Activated T-helper 17 cell treated with anti-CD3 and anti-CD28 coated beads, Interleukin-2, amount 50 U/mL, for 72 hours (primary cell): ENCODE measurements at regions not wholly inside any gene's neighbourhood (a gene's known extent, or its start where the extent isn't known, plus 50 kb on each side); places are given as distances from the start of the nearest gene placed in this dataset.

Experiments used
- ATAC-seq: fragments of 150-1000 bp; cut with Tn5 transposase; replicated peaks from 2 replicates; pipeline ENCODE4 v1.10.0; 2021; ENCODE audit warnings: mild to moderate bottlenecking, moderate library complexity
- H3K27ac Mint-ChIP-seq: one replicate; pipeline ENCODE4 v1.8.0; 2022; ENCODE audit warnings: mixed read lengths
- H3K27me3 Mint-ChIP-seq: one replicate; pipeline ENCODE4 v1.8.0; 2022; ENCODE audit warnings: mixed read lengths
- H3K36me3 Mint-ChIP-seq: one replicate; pipeline ENCODE4 v1.8.0; 2022; ENCODE audit warnings: low read depth, mild to moderate bottlenecking, mixed read lengths
- H3K4me1 Mint-ChIP-seq: one replicate; pipeline ENCODE4 v1.8.0; 2022; ENCODE audit warnings: mixed read lengths
- H3K4me3 Mint-ChIP-seq: one replicate; pipeline ENCODE4 v1.8.0; 2022; ENCODE audit warnings: mild to moderate bottlenecking, mixed read lengths
- H3K9me3 Mint-ChIP-seq: one replicate; pipeline ENCODE4 v1.8.0; 2022; ENCODE audit warnings: mixed read lengths

- no peak for ATAC-seq
- peaks cover 10% of the 10 kb centered on the region for H3K9me3 Mint-ChIP-seq
Observed at GRCh38 chr10:75304741-75305390, 69.1 kb upstream of the COMTD1 start.

GRCh38 chr10:75304313-75304712 lies 68.6 kb upstream of the COMTD1 start:
- Mint-ChIP-seq H3K9me3 (peaks cover 10% of the 10 kb centered on the region), H3K4me3 (no peak overlapping the region), H3K36me3 (no peaks in the 10 kb centered on the region), H3K27ac (no peak overlapping the region), H3K4me1 (no peaks in the 10 kb centered on the region), H3K27me3 (peaks cover 16% of the 10 kb centered on the region)
- no peak for ATAC-seq

More at GRCh38 chr10:75304741-75305390, 69.1 kb upstream of the COMTD1 start:
- Mint-ChIP-seq H3K4me3 (no peak overlapping the region), H3K27ac (no peak overlapping the region), H3K4me1 (no peaks in the 10 kb centered on the region), H3K27me3 (peaks cover 16% of the 10 kb centered on the region), H3K36me3 (no peaks in the 10 kb centered on the region)

- Mint-ChIP-seq H3K9me3 (peaks cover 10% of the 10 kb centered on the region), H3K4me1 (no peaks in the 10 kb centered on the region), H3K36me3 (no peaks in the 10 kb centered on the region), H3K27ac (no peak overlapping the region), H3K4me3 (no peak overlapping the region), H3K27me3 (peaks cover 12% of the 10 kb centered on the region)
- no peak for ATAC-seq
Observed at GRCh38 chr10:75303045-75303777, 67.5 kb upstream of the COMTD1 start.

- Mint-ChIP-seq H3K27ac (no peak overlapping the region), H3K27me3 (peaks cover 12% of the 10 kb centered on the region), H3K4me1 (no peaks in the 10 kb centered on the region), H3K9me3 (peaks cover 10% of the 10 kb centered on the region), H3K4me3 (no peak overlapping the region), H3K36me3 (no peaks in the 10 kb centered on the region)
- no peak for ATAC-seq
Observed at GRCh38 chr10:75302029-75302428, 66.3 kb upstream of the COMTD1 start.

GRCh38 chr10:75297021-75297599 lies 61.4 kb upstream of the COMTD1 start:
- peak; percentile 16 for ATAC-seq
- Mint-ChIP-seq H3K36me3 (no peaks in the 10 kb centered on the region), H3K4me1 (no peaks in the 10 kb centered on the region), H3K4me3 (no peak overlapping the region), H3K27me3 (peaks cover 9% of the 10 kb centered on the region), H3K9me3 (peaks cover 2% of the 10 kb centered on the region), H3K27ac (no peak overlapping the region)

GRCh38 chr10:75295868-75296441 lies 60.2 kb upstream of the COMTD1 start:
- Mint-ChIP-seq H3K27ac (no peak overlapping the region), H3K4me3 (no peak overlapping the region), H3K27me3 (peaks cover 11% of the 10 kb centered on the region), H3K36me3 (no peaks in the 10 kb centered on the region), H3K9me3 (no peaks in the 10 kb centered on the region), H3K4me1 (no peaks in the 10 kb centered on the region)
- no peak for ATAC-seq

GRCh38 chr10:75294866-75295701 lies 59.3 kb upstream of the COMTD1 start:
- peak overlapping the region; percentile 50 for H3K27ac Mint-ChIP-seq
- peaks cover 14% of the 10 kb centered on the region for H3K27me3 Mint-ChIP-seq
- H3K36me3 Mint-ChIP-seq, result no peaks in the 10 kb centered on the region
- no peaks in the 10 kb centered on the region for H3K4me1 Mint-ChIP-seq
- peaks cover 3% of the 10 kb centered on the region for H3K9me3 Mint-ChIP-seq
- ATAC-seq, result peak; percentile 94
- H3K4me3 Mint-ChIP-seq, result no peak overlapping the region

- H3K36me3 Mint-ChIP-seq, result no peaks in the 10 kb centered on the region
- peak; percentile 7 for ATAC-seq
- H3K4me1 Mint-ChIP-seq, result no peaks in the 10 kb centered on the region
- H3K4me3 Mint-ChIP-seq, result no peak overlapping the region
- H3K9me3 Mint-ChIP-seq, result peaks cover 3% of the 10 kb centered on the region
- peaks cover 18% of the 10 kb centered on the region for H3K27me3 Mint-ChIP-seq
- peak overlapping the region; percentile 50 for H3K27ac Mint-ChIP-seq
Observed at GRCh38 chr10:75294518-75294865, 58.7 kb upstream of the COMTD1 start.

- no peak for ATAC-seq
- Mint-ChIP-seq H3K9me3 (peaks cover 3% of the 10 kb centered on the region), H3K4me1 (no peaks in the 10 kb centered on the region), H3K27ac (no peak overlapping the region), H3K27me3 (peaks cover 18% of the 10 kb centered on the region), H3K4me3 (no peak overlapping the region), H3K36me3 (no peaks in the 10 kb centered on the region)
Observed at GRCh38 chr10:75294031-75294437, 58.3 kb upstream of the COMTD1 start.

- Mint-ChIP-seq H3K27ac (no peak overlapping the region), H3K9me3 (peaks cover 3% of the 10 kb centered on the region)
Observed at GRCh38 chr10:75293446-75293820, 57.7 kb upstream of the COMTD1 start.

GRCh38 chr10:75292794-75293445 lies 57.2 kb upstream of the COMTD1 start:
- H3K27me3 Mint-ChIP-seq, result peaks cover 19% of the 10 kb centered on the region
- H3K36me3 Mint-ChIP-seq, result no peaks in the 10 kb centered on the region
- H3K4me1 Mint-ChIP-seq, result no peaks in the 10 kb centered on the region
- H3K9me3 Mint-ChIP-seq, result peaks cover 3% of the 10 kb centered on the region
- H3K27ac Mint-ChIP-seq, result no peak overlapping the region
- no peak for ATAC-seq
- no peak overlapping the region for H3K4me3 Mint-ChIP-seq

More at GRCh38 chr10:75293446-75293820, 57.7 kb upstream of the COMTD1 start:
- ATAC-seq, result no peak
- H3K36me3 Mint-ChIP-seq, result no peaks in the 10 kb centered on the region
- no peaks in the 10 kb centered on the region for H3K4me1 Mint-ChIP-seq
- H3K27me3 Mint-ChIP-seq, result peaks cover 18% of the 10 kb centered on the region
- H3K4me3 Mint-ChIP-seq, result no peak overlapping the region

GRCh38 chr10:75291805-75292204 lies 56.0 kb upstream of the COMTD1 start:
- Mint-ChIP-seq H3K4me1 (no peaks in the 10 kb centered on the region), H3K4me3 (no peak overlapping the region), H3K9me3 (peaks cover 3% of the 10 kb centered on the region), H3K27ac (no peak overlapping the region), H3K27me3 (peaks cover 29% of the 10 kb centered on the region), H3K36me3 (no peaks in the 10 kb centered on the region)
- no peak for ATAC-seq

- H3K4me3 Mint-ChIP-seq, result no peak overlapping the region
- no peaks in the 10 kb centered on the region for H3K4me1 Mint-ChIP-seq
- no peak overlapping the region for H3K27ac Mint-ChIP-seq
- no peaks in the 10 kb centered on the region for H3K36me3 Mint-ChIP-seq
- H3K27me3 Mint-ChIP-seq, result peaks cover 34% of the 10 kb centered on the region
- peaks cover 3% of the 10 kb centered on the region for H3K9me3 Mint-ChIP-seq
- no peak for ATAC-seq
Observed at GRCh38 chr10:75288140-75288711, 52.5 kb upstream of the COMTD1 start.
